HL-60 (cell line): ENCODE measurements at regions not wholly inside any gene's neighbourhood (a gene's known extent, or its start where the extent isn't known, plus 50 kb on each side); places are given as distances from the start of the nearest gene placed in this dataset.

Experiments used
- GABPA ChIP-seq: IDR thresholded peaks from 2 replicates; pipeline ENCODE4 v1.6.1; 2012; ENCODE audit warnings: low read depth
- POLR2AphosphoS5 ChIP-seq: IDR thresholded peaks from 2 replicates; pipeline ENCODE4 v1.6.1; 2012; ENCODE audit warnings: low read depth
- SPI1 ChIP-seq: IDR thresholded peaks from 2 replicates; pipeline ENCODE4 v1.6.1; 2012; ENCODE audit warnings: low read depth, mild to moderate bottlenecking, borderline replicate concordance
- TF ChIP-seq, protein P1 (sequence below): IDR thresholded peaks from one replicate; pipeline ENCODE4 v1.5.1; 2011; ENCODE audit warnings: low read length, control low read depth, inconsistent platforms; ENCODE audit not compliant: insufficient read depth
- TF ChIP-seq, protein P2 (sequence below): IDR thresholded peaks from 2 replicates; pipeline ENCODE4 v1.6.1; 2012; ENCODE audit warnings: low read depth; ENCODE audit not compliant: insufficient replicate concordance

DNA sequence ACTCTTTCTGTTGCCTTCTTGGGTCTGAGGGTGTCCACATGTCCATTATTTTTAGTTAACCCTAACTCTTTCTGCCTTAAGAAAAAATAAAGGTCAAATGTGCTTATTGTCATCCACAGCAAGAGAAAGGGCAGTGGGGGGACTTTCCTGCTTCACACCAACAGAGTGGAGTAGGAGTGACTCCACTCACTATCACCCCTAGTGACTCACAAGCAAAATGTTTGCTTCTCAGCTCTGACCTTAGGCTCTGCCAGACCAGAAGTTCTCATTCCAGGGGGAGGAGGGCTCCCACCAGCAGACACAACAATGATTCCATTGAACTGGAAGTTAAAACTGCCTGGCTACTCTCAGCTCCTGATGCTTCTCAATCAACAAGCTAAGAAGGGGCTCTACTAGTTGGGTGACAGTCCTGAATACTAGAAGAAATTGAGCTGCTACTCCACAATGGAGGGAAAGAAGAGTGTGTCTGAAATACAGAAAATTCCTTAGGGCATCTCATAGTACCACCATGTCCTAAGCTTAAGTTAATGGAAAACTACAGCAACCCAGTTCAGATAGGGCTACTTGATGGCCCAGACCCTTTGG is 83.9 kb upstream of the AFDN start:
- TF ChIP-seq, protein P1, sequence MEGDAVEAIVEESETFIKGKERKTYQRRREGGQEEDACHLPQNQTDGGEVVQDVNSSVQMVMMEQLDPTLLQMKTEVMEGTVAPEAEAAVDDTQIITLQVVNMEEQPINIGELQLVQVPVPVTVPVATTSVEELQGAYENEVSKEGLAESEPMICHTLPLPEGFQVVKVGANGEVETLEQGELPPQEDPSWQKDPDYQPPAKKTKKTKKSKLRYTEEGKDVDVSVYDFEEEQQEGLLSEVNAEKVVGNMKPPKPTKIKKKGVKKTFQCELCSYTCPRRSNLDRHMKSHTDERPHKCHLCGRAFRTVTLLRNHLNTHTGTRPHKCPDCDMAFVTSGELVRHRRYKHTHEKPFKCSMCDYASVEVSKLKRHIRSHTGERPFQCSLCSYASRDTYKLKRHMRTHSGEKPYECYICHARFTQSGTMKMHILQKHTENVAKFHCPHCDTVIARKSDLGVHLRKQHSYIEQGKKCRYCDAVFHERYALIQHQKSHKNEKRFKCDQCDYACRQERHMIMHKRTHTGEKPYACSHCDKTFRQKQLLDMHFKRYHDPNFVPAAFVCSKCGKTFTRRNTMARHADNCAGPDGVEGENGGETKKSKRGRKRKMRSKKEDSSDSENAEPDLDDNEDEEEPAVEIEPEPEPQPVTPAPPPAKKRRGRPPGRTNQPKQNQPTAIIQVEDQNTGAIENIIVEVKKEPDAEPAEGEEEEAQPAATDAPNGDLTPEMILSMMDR: no peak
- TF ChIP-seq POLR2AphosphoS5: no peak
- TF ChIP-seq, protein P2, sequence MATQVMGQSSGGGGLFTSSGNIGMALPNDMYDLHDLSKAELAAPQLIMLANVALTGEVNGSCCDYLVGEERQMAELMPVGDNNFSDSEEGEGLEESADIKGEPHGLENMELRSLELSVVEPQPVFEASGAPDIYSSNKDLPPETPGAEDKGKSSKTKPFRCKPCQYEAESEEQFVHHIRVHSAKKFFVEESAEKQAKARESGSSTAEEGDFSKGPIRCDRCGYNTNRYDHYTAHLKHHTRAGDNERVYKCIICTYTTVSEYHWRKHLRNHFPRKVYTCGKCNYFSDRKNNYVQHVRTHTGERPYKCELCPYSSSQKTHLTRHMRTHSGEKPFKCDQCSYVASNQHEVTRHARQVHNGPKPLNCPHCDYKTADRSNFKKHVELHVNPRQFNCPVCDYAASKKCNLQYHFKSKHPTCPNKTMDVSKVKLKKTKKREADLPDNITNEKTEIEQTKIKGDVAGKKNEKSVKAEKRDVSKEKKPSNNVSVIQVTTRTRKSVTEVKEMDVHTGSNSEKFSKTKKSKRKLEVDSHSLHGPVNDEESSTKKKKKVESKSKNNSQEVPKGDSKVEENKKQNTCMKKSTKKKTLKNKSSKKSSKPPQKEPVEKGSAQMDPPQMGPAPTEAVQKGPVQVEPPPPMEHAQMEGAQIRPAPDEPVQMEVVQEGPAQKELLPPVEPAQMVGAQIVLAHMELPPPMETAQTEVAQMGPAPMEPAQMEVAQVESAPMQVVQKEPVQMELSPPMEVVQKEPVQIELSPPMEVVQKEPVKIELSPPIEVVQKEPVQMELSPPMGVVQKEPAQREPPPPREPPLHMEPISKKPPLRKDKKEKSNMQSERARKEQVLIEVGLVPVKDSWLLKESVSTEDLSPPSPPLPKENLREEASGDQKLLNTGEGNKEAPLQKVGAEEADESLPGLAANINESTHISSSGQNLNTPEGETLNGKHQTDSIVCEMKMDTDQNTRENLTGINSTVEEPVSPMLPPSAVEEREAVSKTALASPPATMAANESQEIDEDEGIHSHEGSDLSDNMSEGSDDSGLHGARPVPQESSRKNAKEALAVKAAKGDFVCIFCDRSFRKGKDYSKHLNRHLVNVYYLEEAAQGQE: no peak
- no peak for TF ChIP-seq SPI1
- TF ChIP-seq GABPA: no peak
